ENCODE measurements at regions not wholly inside any gene's neighbourhood (a gene's known extent, or its start where the extent isn't known, plus 50 kb on each side); places are given as distances from the start of the nearest gene placed in this dataset.

GRCh38 chr4:71081192-71081591, 87.7 kb downstream of the DCK start:
- FAIRE-seq, result no peak
- Histone ChIP-seq H2AFZ (ENCODE audit: control insufficient read depth, low read depth, low read length) (no peak overlapping the region), H3K27ac (ENCODE audit: control insufficient read depth, insufficient read depth) (no peak overlapping the region), H3K4me2 (ENCODE audit: control insufficient read depth, insufficient read depth) (no peak overlapping the region), H3K4me1 (ENCODE audit: control insufficient read depth, insufficient read depth, low read length) (no peaks in the 10 kb centered on the region), H3K27me3 (replicated peaks in 1 of 2; ENCODE audit: control insufficient read depth in 2 of 2, insufficient read depth in 2 of 2, low read length in 1 of 2) (no peaks in the 10 kb centered on the region; a peak in 1 of 4 replicates), H4K20me1 (ENCODE audit: control insufficient read depth, insufficient read depth) (no peaks in the 10 kb centered on the region), H3K36me3 (ENCODE audit: control insufficient read depth in 2 of 2, insufficient read depth in 2 of 2, low read length in 1 of 2) (no peaks in the 10 kb centered on the region), H3K9me3 (replicated peaks; ENCODE audit: control insufficient read depth, insufficient read depth, low read length) (no peaks in the 10 kb centered on the region), H3K79me2 (ENCODE audit: control insufficient read depth, insufficient read depth, low read length) (no peaks in the 10 kb centered on the region), H3K4me3 (no peak overlapping the region), H3K9ac (ENCODE audit: control insufficient read depth, insufficient read depth, low read length) (no peak overlapping the region)
- intact Hi-C loops (cut with micrococcal nuclease; ENCODE audit: unreplicated experiment), result no loop called here
- RAD21 ChIA-PET (ENCODE audit: unreplicated experiment), result no interaction called here
- TF ChIP-seq HSF1 (IDR thresholded peaks at IDR 0.05; ENCODE audit: low read depth, low read length), result no peak
- in situ Hi-C loops (cut with MboI), result no loop called here
- SMC1A ChIA-PET (ENCODE audit: uncharacterized antibody, unreplicated experiment), result no interaction called here
- CTCF ChIA-PET, result no interaction called here
- no peak for ATAC-seq
- POLR2A ChIA-PET, result no interaction called here
- DNase-seq (ENCODE audit: low read depth, low spot score), result no peak
- BruUV-seq (replicated peaks), result no TSS peak
- WGBS (ENCODE audit: insufficient coverage, insufficient replicate concordance, low lambda C conversion rate, missing lambda C conversion rate), result 0% methylated on average over 1 of the region's 1 CpG

- Histone ChIP-seq H2AFZ (ENCODE audit: control insufficient read depth, low read depth, low read length) (no peak overlapping the region), H3K9me3 (replicated peaks; ENCODE audit: control insufficient read depth, insufficient read depth, low read length) (no peaks in the 10 kb centered on the region)
Observed at GRCh38 chr4:71093745-71094144, 100.3 kb downstream of the DCK start.

More at GRCh38 chr4:71093745-71094144, 100.3 kb downstream of the DCK start:
- Histone ChIP-seq H3K79me2 (ENCODE audit: control insufficient read depth, insufficient read depth, low read length) (no peaks in the 10 kb centered on the region), H3K9ac (ENCODE audit: control insufficient read depth, insufficient read depth, low read length) (no peak overlapping the region), H3K4me3 (no peak overlapping the region), H3K4me1 (ENCODE audit: control insufficient read depth, insufficient read depth, low read length) (no peaks in the 10 kb centered on the region), H3K4me2 (ENCODE audit: control insufficient read depth, insufficient read depth) (no peak overlapping the region), H3K27ac (ENCODE audit: control insufficient read depth, insufficient read depth) (no peak overlapping the region), H3K36me3 (ENCODE audit: control insufficient read depth in 2 of 2, insufficient read depth in 2 of 2, low read length in 1 of 2) (no peaks in the 10 kb centered on the region), H4K20me1 (ENCODE audit: control insufficient read depth, insufficient read depth) (no peaks in the 10 kb centered on the region), H3K27me3 (replicated peaks in 1 of 2; ENCODE audit: control insufficient read depth in 2 of 2, insufficient read depth in 2 of 2, low read length in 1 of 2) (no peaks in the 10 kb centered on the region)
- ChIA-PET CTCF (no interaction called here), POLR2A (no interaction called here), SMC1A (ENCODE audit: uncharacterized antibody, unreplicated experiment) (interaction anchor here (0.9 kb wide), 1 partner anchor 33 kb away, joined by 3 read pairs; no protein-coding TSS in a partner anchor), RAD21 (ENCODE audit: unreplicated experiment) (no interaction called here)
- FAIRE-seq (no peak), ATAC-seq (no peak), DNase-seq (ENCODE audit: low read depth, low spot score) (no peak)
- in situ Hi-C loops (cut with MboI) (no loop called here), intact Hi-C loops (cut with micrococcal nuclease; ENCODE audit: unreplicated experiment) (no loop called here)
- WGBS (ENCODE audit: insufficient coverage, insufficient replicate concordance, low lambda C conversion rate, missing lambda C conversion rate), result 0% methylated on average over 1 of the region's 1 CpG
- no peak for TF ChIP-seq RFX5 (IDR thresholded peaks at IDR 0.05; ENCODE audit: low read depth, low read length)
- no peak for TF ChIP-seq EGR1 (IDR thresholded peaks at IDR 0.05; ENCODE audit: borderline replicate concordance in 1 of 2, low read depth in 2 of 2, low read length in 2 of 2)
- no TSS peak for BruUV-seq (replicated peaks)
